Heart left ventricle (tissue), 16 donors: ENCODE measurements at regions not wholly inside any gene's neighbourhood (a gene's known extent, or its start where the extent isn't known, plus 50 kb on each side); places are given as distances from the start of the nearest gene placed in this dataset.
"Not testable (repeated sequence)": the region's sequence is repeated elsewhere in the genome, so short reads cannot be mapped to it uniquely, and the experiment has no call there.

ENCODE experiments used
- ATAC-seq, 4 donors: fragments of 200-7000 bp; cut with Tn5 transposase; one replicate each; pipeline ENCODE4 v1.9.1; 2020 to 2022; ENCODE audit warnings: moderate library complexity in 4 of 4, mild to moderate bottlenecking in 3 of 4, moderate number of reproducible peaks in 1 of 4
- DNase-seq, 5 donors: peaks; one replicate each; pipeline ENCODE4 v3.0.0-alpha.2; 2020
- H3K27ac ChIP-seq, 12 donors: fragments of 200-600 bp; sonication (generic) in 4 of 12; one replicate each; pipeline versions ENCODE4 v1.5.0 to v1.8.0; 2016 to 2022; ENCODE audit warnings: mild to moderate bottlenecking in 2 of 12
- H3K27me3 ChIP-seq, 9 donors: fragments of 200-600 bp; sonication (generic) in 2 of 9; one replicate each; pipeline versions ENCODE4 v1.5.1 to v1.8.0; 2016 to 2022; ENCODE audit warnings: mild to moderate bottlenecking in 3 of 9
- H3K36me3 ChIP-seq, 9 donors: fragments of 200-600 bp; sonication (generic) in 2 of 9; one replicate each; pipeline versions ENCODE4 v1.5.0 to v1.8.0; 2018 to 2022; ENCODE audit warnings: mild to moderate bottlenecking in 2 of 9
- H3K4me1 ChIP-seq, 12 donors: fragments of 200-600 bp; sonication (generic) in 4 of 12; one replicate each; pipeline versions ENCODE4 v1.5.0 to v1.8.0; 2016 to 2022; ENCODE audit warnings: mild to moderate bottlenecking in 3 of 12
- H3K4me3 ChIP-seq, 12 donors: fragments of 200-600 bp; sonication (generic) in 4 of 12; one replicate each; pipeline versions ENCODE4 v1.5.0 to v1.8.0; 2017 to 2022; ENCODE audit warnings: mild to moderate bottlenecking in 9 of 12, moderate library complexity in 4 of 12
- H3K9me3 ChIP-seq, 12 donors: fragments of 200-600 bp; sonication (generic) in 4 of 12; one replicate each; pipeline versions ENCODE4 v1.5.0 to v1.8.0; 2016 to 2022; ENCODE audit warnings: mild to moderate bottlenecking in 1 of 12
- CTCF ChIP-seq, 12 donors: fragments of 200-600 bp; sonication (generic) in 4 of 12; IDR thresholded peaks; one replicate each; pipeline versions ENCODE4 v1.5.0 to v1.8.0; 2018 to 2022; ENCODE audit warnings: antibody characterized with exemption in 12 of 12, mild to moderate bottlenecking in 5 of 12
- POLR2A ChIP-seq, 2 donors: fragments of 450-650 bp; IDR thresholded peaks; one replicate each; pipeline ENCODE4 v1.6.1; 2017; ENCODE audit warnings: antibody characterized with exemption in 2 of 2, mild to moderate bottlenecking in 2 of 2, moderate library complexity in 2 of 2
- WGBS, 4 donors: extraction: QIAGEN DNeasy Blood & Tissue Kit in 2 of 4; methylation state at CpG; one replicate each; pipeline versions ENCODE4 v1.1.5 to v1.1.7; 2013 to 2018; 5-methylcytosine and 5-hydroxymethylcytosine counted together
- intact Hi-C, 10 donors: fragments of 100-400 bp; cut with DNase I; formaldehyde crosslinking; loops; one replicate each; pipeline versions ENCODE4 v1.11.1 to v1.14.2; 2022
- donor health status: ischemic (EF 13 %, LVEDD 7.1; RV severe dilation, severe dysfunction).
- donor health status: healthy with polysubstance abuse.
- donor health status: DM: no; HTN: yes; CAD: no.
- donor health status: DM: no; HTN: no; CAD: no.
- donor health status: ischemic (EF 25% LVEDD 6.9; RV normal size, moderate dysfunction).
- donor health status: ischemic (EF 25% LVEDD 5.7; RV mildly dilated, moderate dysfunction).
- donor health status: healthy.
- donor health status: DM: yes; HTN: yes; CAD: no.
- donor health status: ischemic (EF 35%, LVEDD 5.7; RV mildly dilated, moderate dysfunction).
- donor health status: nonischemic (EF 11% LVEDD 7.7; RV severe dilation, severe dysfunction).
- donor health status: DM: yes; HTN: yes; CAD: no.
- donor health status: PGD.
- donor health status: ischemic (EF 29% LVEDD 5.4; RV normal size, mild dysfunction).
- donor health status: nonischemic (EF 23%, LVEDD 6.1; RV moderate dilation, normal function).

DNA sequence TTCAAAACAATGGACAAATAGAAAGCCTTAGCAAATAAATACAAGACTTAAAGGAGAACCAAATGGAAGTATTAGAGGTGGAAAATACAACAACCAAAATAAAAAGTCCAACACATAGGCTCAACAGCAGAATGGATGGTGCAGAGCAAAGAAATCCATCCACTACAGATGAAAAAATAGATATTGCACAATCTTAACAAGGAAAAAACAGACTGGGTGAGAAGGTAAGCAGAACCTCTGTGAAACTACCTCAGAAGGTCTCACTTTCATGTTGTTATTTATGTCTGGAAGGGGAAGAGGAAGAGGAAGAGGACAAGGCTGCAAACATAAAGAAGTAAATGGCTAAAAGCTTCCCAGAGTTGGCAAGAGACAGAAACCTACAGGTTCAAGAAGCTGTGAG, 158.7 kb upstream of the NBPF11 start:
- Histone ChIP-seq H3K27me3 (peaks cover 17 to 98% (median 58%) of the 10 kb centered on the region in 9 donors), H3K36me3 (no peaks in the 10 kb centered on the region), H3K9me3 (peaks cover 0 to 30% (median 7%) of the 10 kb centered on the region in 12 donors), H3K4me1 (peaks cover 0 to 13% (median 0%) of the 10 kb centered on the region in 12 donors), H3K27ac (no peak overlapping the region), H3K4me3 (no peak overlapping the region)
- DNase-seq (no peak), ATAC-seq (no peak)
- TF ChIP-seq POLR2A (IDR thresholded peaks at IDR 0.05), result no peak
- intact Hi-C loops, result no loop called here

GRCh38 chr1:148309940-148310500, 157.9 kb upstream of the NBPF11 start:
- ATAC-seq (no peak), DNase-seq (no peak)
- Histone ChIP-seq H3K27me3 (peaks cover 17 to 98% (median 62%) of the 10 kb centered on the region in 9 donors), H3K27ac (no peak overlapping the region), H3K36me3 (no peaks in the 10 kb centered on the region), H3K4me3 (no peak overlapping the region), H3K9me3 (peaks cover 0 to 30% (median 7%) of the 10 kb centered on the region in 12 donors), H3K4me1 (peaks cover 0 to 5% (median 0%) of the 10 kb centered on the region in 12 donors)
- TF ChIP-seq CTCF (IDR thresholded peaks at IDR 0.05), result no peak
- TF ChIP-seq POLR2A (IDR thresholded peaks at IDR 0.05), result no peak
- intact Hi-C loops, result no loop called here
- WGBS, 4 donors, result 8 to 35% (median 10%) methylated on average over 16 to 37 of the region's 37 CpGs

GRCh38 chr1:148308832-148309458, 156.9 kb upstream of the NBPF11 start:
- TF ChIP-seq CTCF (IDR thresholded peaks at IDR 0.05) (no peak), POLR2A (IDR thresholded peaks at IDR 0.05) (no peak)
- intact Hi-C loops, result no loop called here
- 22 to 28% (median 25%) methylated on average over 14 of the region's 14 CpGs for WGBS, 4 donors

GRCh38 chr1:148307583-148308185, 155.6 kb upstream of the NBPF11 start:
- ATAC-seq (peak in 2 of 4 donors; percentile 29 to 50), DNase-seq (peak in 2 of 5 donors; percentile 16 to 64)
- Histone ChIP-seq H3K9me3 (peaks cover 0 to 23% (median 7%) of the 10 kb centered on the region in 12 donors), H3K27me3 (peaks cover 22 to 93% (median 67%) of the 10 kb centered on the region in 9 donors), H3K36me3 (no peaks in the 10 kb centered on the region), H3K4me1 (peaks cover 0 to 18% (median 3%) of the 10 kb centered on the region in 12 donors), H3K4me3 (no peak overlapping the region), H3K27ac (peak overlapping the region in 1 of 12 donors; percentile 16)
- no peak for TF ChIP-seq POLR2A (IDR thresholded peaks at IDR 0.05)
- no peak for TF ChIP-seq CTCF (IDR thresholded peaks at IDR 0.05)
- 82 to 87% (median 83%) methylated on average over 12 of the region's 12 CpGs for WGBS, 4 donors
- intact Hi-C loops, result no loop called here

More at GRCh38 chr1:148308832-148309458, 156.9 kb upstream of the NBPF11 start:
- peaks cover 18 to 96% (median 66%) of the 10 kb centered on the region in 9 donors for H3K27me3 ChIP-seq
- no peak for DNase-seq
- H3K36me3 ChIP-seq, result no peaks in the 10 kb centered on the region
- peaks cover 0 to 10% (median 0%) of the 10 kb centered on the region in 12 donors for H3K4me1 ChIP-seq
- H3K9me3 ChIP-seq, result peaks cover 0 to 26% (median 7%) of the 10 kb centered on the region in 12 donors
- no peak overlapping the region for H3K27ac ChIP-seq
- ATAC-seq, result no peak
- no peak overlapping the region for H3K4me3 ChIP-seq

DNA sequence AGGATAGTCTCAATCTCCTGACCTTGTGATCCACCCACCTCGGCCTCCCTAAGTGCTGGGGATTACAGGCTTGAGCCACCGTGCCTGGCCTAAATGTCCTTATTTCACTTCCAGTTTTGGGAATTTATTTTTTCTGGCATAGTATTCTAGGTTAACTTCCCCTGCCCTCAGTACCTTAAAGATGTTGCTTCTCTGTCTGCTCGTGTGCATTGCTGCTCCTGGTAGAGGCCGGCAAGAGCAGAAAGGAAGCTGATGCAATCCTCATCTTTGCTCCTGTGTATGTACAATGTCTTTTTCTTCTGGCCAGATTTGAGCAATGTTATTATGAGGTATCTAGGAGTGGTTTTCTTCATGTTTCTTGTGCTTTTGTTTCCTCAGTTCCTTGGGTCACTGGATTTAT, 152.9 kb upstream of the NBPF11 start:
- H3K4me3 ChIP-seq, H3K9me3 ChIP-seq, H3K27ac ChIP-seq, H3K36me3 ChIP-seq, DNase-seq, intact Hi-C loops, ATAC-seq: not testable (repeated sequence)
- peaks cover 0 to 18% (median 3%) of the 10 kb centered on the region in 12 donors for H3K4me1 ChIP-seq
- H3K27me3 ChIP-seq, result peaks cover 17 to 67% (median 46%) of the 10 kb centered on the region in 9 donors
- WGBS, 4 donors, result 67 to 79% (median 73%) methylated on average over 4 of the region's 4 CpGs

DNA sequence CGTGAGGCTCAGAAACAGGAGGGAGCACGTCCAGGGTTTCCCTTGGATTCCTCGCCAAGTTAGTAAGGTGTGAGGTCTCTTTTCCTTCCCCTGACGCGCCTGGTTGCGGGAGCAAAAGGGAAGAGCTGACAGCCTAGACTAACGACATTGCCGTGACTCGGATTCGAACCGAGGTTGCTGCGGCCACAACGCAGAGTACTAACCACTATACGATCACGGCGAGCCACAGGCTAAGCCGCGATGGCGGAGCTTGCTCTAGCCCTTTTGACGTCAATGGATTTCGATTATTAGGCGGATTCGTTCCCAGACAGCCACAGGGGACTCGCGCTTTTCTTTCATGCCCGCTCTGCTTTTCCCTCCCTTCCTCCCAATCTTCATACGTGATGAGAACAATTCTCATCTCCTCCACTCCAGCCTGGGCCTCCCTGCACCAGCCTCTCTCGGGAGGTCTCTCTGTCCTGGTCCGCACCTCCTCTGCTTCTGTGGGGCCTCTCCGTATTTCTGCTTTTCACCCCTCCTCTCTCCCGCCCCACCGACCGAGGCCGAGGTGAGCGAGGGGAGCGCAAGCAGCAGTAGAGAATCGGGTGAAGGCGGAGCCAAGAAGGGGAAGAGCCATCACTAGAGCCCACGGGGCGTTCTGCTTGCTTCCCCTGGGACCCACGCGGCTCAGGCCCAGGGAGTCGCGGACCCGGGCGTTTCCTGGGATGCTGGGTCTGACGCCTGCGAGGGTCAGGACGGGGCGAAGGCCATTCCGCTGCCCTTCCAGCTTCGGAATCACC, 150.7 kb upstream of the NBPF11 start:
- intact Hi-C loops, H3K27ac ChIP-seq, H3K36me3 ChIP-seq, H3K9me3 ChIP-seq: not testable (repeated sequence)
- DNase-seq (peak; percentile 43 to 74 (median 57)), ATAC-seq (peak; percentile 77 to 90 (median 87))
- H3K4me1 ChIP-seq, result peaks cover 0 to 13% (median 3%) of the 10 kb centered on the region in 12 donors
- peak overlapping the region in 9 of 12 donors; percentile 20 to 52 (median 49) for H3K4me3 ChIP-seq
- peaks cover 3 to 45% (median 25%) of the 10 kb centered on the region in 9 donors for H3K27me3 ChIP-seq
- WGBS, 4 donors, result 2 to 3% (median 2%) methylated on average over 15 to 19 of the region's 52 CpGs; no CpG with 5 or more reads in 1 of the 4 donors

DNA sequence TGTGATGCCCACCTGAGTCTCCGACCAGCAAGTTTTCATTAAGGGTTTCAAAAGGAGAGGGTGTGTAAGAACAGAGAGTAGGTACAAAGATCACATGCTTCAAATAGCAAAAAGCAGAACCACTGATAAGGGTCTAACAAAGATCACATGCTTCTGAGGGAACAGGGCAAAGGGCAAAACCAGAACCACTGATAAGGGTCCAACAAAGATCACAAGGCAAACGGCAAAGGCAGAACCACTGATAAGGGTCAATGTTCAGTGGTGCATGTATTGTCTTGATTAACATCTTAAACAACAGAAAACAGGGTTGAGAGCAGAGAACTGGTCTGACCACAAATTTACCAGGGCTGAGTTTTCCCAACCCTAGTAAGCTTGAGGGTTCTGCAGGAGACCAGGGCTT, 145.8 kb upstream of the NBPF11 start:
- not testable (repeated sequence) for H3K27me3 ChIP-seq, H3K9me3 ChIP-seq, H3K4me3 ChIP-seq, ATAC-seq, DNase-seq, H3K36me3 ChIP-seq, H3K4me1 ChIP-seq, H3K27ac ChIP-seq
- intact Hi-C loops, result loop anchor here in 1 of 10 donors (10.0 kb wide), 1 partner anchor 57 kb away; no protein-coding TSS in a partner anchor
- WGBS, 4 donors, result 48 to 60% (median 53%) methylated on average over 2 of the region's 2 CpGs
